RWPE1 (cell line): ENCODE measurements at regions not wholly inside any gene's neighbourhood (a gene's known extent, or its start where the extent isn't known, plus 50 kb on each side); places are given as distances from the start of the nearest gene placed in this dataset.

Experiments
- CTCF ChIA-PET: fragments of 350-600 bp; sonication (Branson Sonifier 250); formaldehyde crosslinking; extraction: SDS; loops from one replicate; lab custom pipeline; 2021; lab: Yijun Ruan, JAX
- POLR2A ChIA-PET: fragments of 400-600 bp; formaldehyde crosslinking; extraction: SDS; loops from one replicate; lab custom pipeline; 2020; ENCODE audit warnings: antibody characterized with exemption; ENCODE audit not compliant: low non-redundant PET; lab: Yijun Ruan, JAX
- DNase-seq: peaks from one replicate; pipeline ENCODE4 v3.0.0; 2012; ENCODE audit warnings: low spot score
- H3K27ac ChIP-seq: fragments of 450-650 bp; 2 replicates; pipeline ENCODE4 v1.5.1; 2017
- TF ChIP-seq, protein P1 (sequence below): fragments of 450-650 bp; conservative IDR thresholded peaks from 2 replicates; pipeline ENCODE4 v1.5.1; 2017; ENCODE audit warnings: low read depth, mild to moderate bottlenecking

DNA sequence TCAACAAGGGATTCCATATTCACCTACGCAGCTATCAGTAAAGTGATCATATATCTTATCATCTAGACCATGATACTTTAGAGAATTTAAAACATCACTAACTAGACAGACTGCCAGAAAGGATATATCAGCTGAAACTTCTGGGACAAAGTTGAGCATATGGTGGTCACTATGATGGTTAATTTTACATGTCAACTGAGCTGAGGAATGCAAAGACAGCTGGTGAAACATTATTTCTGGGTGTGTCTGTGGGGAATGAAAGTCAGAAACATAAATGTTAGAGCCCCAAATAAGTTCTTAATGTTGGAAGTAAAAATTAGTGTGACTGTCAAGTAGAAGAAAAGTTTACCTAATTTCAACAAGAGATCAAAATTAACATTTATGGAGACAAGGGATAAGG lies 440.0 kb upstream of the IRAK1BP1 start:
- CTCF ChIA-PET = interaction anchor here (0.7 kb wide), 1 partner anchor 133 kb away, joined by 5 read pairs; no protein-coding TSS in a partner anchor
- no peak overlapping the region for H3K27ac ChIP-seq
- TF ChIP-seq, protein P1, sequence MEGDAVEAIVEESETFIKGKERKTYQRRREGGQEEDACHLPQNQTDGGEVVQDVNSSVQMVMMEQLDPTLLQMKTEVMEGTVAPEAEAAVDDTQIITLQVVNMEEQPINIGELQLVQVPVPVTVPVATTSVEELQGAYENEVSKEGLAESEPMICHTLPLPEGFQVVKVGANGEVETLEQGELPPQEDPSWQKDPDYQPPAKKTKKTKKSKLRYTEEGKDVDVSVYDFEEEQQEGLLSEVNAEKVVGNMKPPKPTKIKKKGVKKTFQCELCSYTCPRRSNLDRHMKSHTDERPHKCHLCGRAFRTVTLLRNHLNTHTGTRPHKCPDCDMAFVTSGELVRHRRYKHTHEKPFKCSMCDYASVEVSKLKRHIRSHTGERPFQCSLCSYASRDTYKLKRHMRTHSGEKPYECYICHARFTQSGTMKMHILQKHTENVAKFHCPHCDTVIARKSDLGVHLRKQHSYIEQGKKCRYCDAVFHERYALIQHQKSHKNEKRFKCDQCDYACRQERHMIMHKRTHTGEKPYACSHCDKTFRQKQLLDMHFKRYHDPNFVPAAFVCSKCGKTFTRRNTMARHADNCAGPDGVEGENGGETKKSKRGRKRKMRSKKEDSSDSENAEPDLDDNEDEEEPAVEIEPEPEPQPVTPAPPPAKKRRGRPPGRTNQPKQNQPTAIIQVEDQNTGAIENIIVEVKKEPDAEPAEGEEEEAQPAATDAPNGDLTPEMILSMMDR = no peak
- no peak for DNase-seq
- POLR2A ChIA-PET = no interaction called here

DNA sequence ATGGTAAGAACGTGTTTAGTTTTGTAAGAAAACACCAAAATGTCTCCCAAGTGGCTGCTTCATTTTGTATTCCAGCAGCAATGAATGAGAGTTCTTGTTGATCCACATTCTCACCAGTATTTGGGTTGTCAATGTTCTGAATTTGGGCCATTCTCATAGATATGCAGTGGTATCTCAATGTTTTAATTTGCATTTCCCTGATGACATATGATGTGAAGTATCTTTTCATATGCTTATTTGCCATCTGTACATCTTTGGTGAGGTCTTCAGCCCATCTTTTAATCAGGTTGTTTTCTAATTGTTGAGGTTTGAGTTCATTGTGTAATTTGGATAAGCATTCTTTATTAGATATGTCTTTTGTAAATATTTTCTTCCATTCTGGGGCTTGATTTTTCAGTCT lies 436.8 kb upstream of the IRAK1BP1 start:
- no peak overlapping the region for H3K27ac ChIP-seq
- DNase-seq = no peak
- ChIA-PET POLR2A (no interaction called here), CTCF (no interaction called here)
- TF ChIP-seq, protein P1 = no peak

DNA sequence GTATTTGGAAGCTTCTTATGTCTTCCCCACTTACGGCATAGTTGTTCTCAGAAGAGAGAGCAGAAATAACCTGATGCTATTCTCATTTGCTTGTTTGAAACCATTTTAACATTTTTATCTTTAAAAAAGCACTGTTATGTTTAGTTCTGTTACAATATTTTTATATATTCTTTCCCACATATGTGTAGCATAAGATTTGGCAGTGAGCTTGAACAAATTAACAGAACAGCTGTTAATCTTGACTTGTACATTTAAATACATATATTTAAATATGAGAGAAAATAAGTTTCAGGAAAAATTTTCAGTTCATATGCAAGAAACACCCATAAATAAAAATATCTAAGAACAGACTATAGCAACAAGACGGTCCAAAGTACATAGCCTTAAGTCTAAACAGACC lies 431.7 kb upstream of the IRAK1BP1 start:
- no peak for DNase-seq
- ChIA-PET POLR2A (no interaction called here), CTCF (interaction anchor here (0.5 to 0.9 kb wide), 4 partner anchors 26 to 334 kb away, joined by 3 to 11 read pairs (median 4); no protein-coding TSS in a partner anchor)
- H3K27ac ChIP-seq = no peak overlapping the region
- TF ChIP-seq, protein P1 = no peak

DNA sequence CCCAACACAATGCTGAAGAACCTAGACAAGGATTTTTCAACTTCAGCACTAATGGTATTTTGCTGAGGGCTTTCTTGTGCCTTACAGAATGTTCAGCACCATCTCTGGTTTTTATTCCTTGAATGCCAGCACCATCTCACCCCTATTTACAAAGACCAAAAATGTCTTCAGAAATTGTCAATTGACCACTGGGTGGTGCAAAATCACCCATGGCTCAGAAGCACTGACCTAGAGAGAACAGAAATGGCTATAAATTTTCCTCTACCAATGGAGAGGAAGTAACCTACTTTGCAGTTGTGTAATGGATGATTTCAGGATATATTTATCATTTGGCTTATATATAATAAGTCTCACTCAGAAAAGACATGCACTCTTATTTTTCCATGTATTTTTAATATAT lies 431.0 kb upstream of the IRAK1BP1 start:
- POLR2A ChIA-PET = no interaction called here
- peak; percentile 10 for DNase-seq
- TF ChIP-seq, protein P1 = no peak
- CTCF ChIA-PET = interaction anchor here (0.6 to 0.9 kb wide), 3 partner anchors 25 to 333 kb away, joined by 3 to 4 read pairs (median 3); no protein-coding TSS in a partner anchor
- H3K27ac ChIP-seq = no peak overlapping the region

DNA sequence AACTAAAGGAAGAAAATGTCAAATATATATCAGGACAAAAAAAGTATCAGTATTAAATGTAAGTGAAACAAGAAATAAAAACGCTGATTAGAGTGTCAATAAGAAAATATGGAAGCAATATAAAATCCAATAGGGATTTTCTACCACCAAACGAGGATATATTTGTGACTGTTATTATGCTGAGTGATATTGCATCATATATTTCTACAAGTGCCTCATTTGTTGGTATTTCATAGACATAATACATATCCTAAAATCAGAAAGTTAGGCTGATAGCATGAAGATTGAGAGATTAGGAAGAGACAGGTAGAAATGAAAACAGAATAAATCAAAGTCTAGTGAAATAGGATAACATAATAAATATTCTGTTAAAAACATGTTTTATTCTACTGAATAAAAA lies 429.2 kb upstream of the IRAK1BP1 start:
- ChIA-PET POLR2A (no interaction called here), CTCF (no interaction called here)
- DNase-seq = no peak
- TF ChIP-seq, protein P1 = no peak
- H3K27ac ChIP-seq = no peak overlapping the region

DNA sequence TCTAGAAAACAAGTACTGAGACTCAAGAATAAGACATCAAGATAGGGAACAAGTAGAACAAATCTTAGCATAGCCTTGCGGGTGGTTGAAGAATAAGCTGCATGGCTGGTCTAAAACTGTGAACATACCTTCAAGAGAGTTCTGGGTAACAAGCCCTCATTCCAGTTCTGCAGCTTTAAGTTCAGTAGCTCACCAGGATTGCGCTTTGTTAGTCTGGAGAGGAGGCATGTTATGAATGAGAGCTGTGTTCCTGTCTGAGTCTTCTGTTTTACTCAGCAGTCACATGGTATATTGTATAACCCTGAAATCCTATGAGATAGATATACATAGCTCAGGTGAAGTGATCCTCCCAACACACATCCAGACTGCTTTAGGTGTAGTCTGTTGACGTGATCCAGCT lies 406.6 kb upstream of the IRAK1BP1 start:
- CTCF ChIA-PET = interaction anchor here (1.6 kb wide), 1 partner anchor 25 kb away, joined by 4 read pairs; no protein-coding TSS in a partner anchor

More for the DNA sequence above, 406.6 kb upstream of the IRAK1BP1 start:
- no peak for DNase-seq
- no peak overlapping the region for H3K27ac ChIP-seq
- TF ChIP-seq, protein P1 = no peak
- POLR2A ChIA-PET = no interaction called here
